Pancreas (tissue), 10 donors: ENCODE measurements at regions not wholly inside any gene's neighbourhood (a gene's known extent, or its start where the extent isn't known, plus 50 kb on each side); places are given as distances from the start of the nearest gene placed in this dataset.

Experiments used
- ATAC-seq, 4 donors: fragments of 200-7000 bp; cut with Tn5 transposase; one replicate each; pipeline versions ENCODE4 v1.8.0 to v1.9.1; 2020; ENCODE audit warnings: mild to moderate bottlenecking in 4 of 4, moderate library complexity in 4 of 4
- DNase-seq, 6 donors: peaks; one replicate each; pipeline ENCODE4 v3.0.0-alpha.2; 2020
- FAIRE-seq: peaks from 2 replicates; lab custom pipeline; 2012; peaks lifted over from hg19 to GRCh38; lab: Jason Lieb, UNC
- H3K27ac ChIP-seq, 4 donors: fragments of 200-600 bp; sonication (generic); 1 replicate in 3 of 4; 2 replicates in 1 of 4; pipeline versions ENCODE4 v1.5.0 to v1.8.0; 2020
- H3K27me3 ChIP-seq, 4 donors: fragments of 200-600 bp; one replicate each; pipeline ENCODE4 v1.8.0; 2021
- H3K36me3 ChIP-seq, 3 donors: fragments of 200-600 bp; sonication (generic) in 1 of 3; one replicate each; pipeline versions ENCODE4 v1.5.0 to v1.8.0; 2020 to 2021
- H3K4me1 ChIP-seq, 3 donors: fragments of 200-600 bp; one replicate each; pipeline ENCODE4 v1.8.0; 2021
- H3K4me3 ChIP-seq, 4 donors: fragments of 200-600 bp; sonication (generic) in 2 of 4; one replicate each; pipeline versions ENCODE4 v1.5.0 to v1.8.0; 2020 to 2021
- H3K9me3 ChIP-seq, 4 donors: fragments of 200-600 bp; one replicate each; pipeline ENCODE4 v1.8.0; 2021
- WGBS, 2 donors: extraction: QIAGEN DNeasy Blood & Tissue Kit; methylation state at CpG; one replicate each; pipeline ENCODE4 v1.1.7; 2013; 5-methylcytosine and 5-hydroxymethylcytosine counted together
- intact Hi-C, 3 donors: fragments of 100-400 bp; cut with DNase I; formaldehyde crosslinking; loops; one replicate each; pipeline versions ENCODE4 v1.11.1 to v1.14.2; 2022
- TF ChIP-seq, protein P1 (sequence below), 4 donors: fragments of 200-600 bp; sonication (generic) in 3 of 4; IDR thresholded peaks; one replicate each; pipeline versions ENCODE4 v1.5.0 to v1.8.0; 2021; ENCODE audit warnings: antibody characterized with exemption in 4 of 4
- donor health status: healthy with polysubstance abuse.
- donor health status: DM: no; HTN: no; CAD: no; lungs with moderate emphysema.
- donor health status: DM: no; HTN: no; CAD: no.
- donor health status: control.
- donor health status: control.
- donor health status: Bipolar disorder and iron deficiency.
- donor health status: DM: yes; HTN: yes; CAD: no.
- donor health status: DM: no; HTN: no; CAD: no.
- donor health status: DM: no; HTN: no; CAD: no.
- donor health status: DM: yes; HTN: yes; CAD: no.

DNA sequence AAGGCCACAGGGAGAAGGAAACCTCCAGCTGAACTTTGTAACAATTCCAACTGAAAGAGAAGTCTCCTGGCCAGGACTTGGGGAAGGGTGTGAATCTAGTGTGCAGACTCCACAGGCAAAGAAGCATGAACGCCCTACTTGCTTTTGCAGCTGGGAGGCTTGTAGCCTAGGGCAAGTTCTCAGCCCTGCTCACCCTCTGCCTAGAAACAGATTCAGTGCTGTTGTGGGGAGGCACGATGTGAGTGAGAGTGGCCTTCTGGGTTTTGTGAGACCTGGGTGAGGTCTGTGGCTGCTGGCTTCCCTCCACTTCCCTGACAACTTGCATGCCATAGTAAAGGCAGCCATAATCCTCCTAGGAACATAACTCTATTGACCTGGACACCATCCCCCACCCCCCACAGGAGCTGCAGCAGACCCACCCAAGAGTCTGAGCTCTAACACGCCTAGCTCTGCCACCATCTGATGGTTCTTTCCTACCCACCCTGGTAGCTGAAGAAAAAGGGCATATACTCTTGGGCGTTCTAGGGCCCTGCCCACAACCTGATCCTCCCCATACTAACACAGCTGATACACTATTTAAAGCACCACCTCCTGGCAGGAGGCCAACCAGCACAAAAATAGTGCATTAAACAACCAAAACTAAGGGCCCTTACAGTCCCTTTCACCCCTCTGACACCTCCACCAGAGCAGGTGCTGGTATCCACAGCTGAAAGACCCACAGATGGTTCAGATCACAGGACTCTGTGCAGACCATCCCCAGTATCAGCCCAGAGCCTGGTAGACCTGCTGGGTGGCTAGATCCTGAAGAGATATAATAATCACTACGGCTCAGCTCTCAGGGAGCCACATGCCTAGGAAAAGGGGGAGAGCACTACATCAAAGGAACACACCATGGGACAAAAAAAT is 426.5 kb downstream of the IGSF11 start:
- no peak for ATAC-seq
- WGBS, 2 donors = 69 to 78% methylated on average over 5 of the region's 5 CpGs
- intact Hi-C loops = no loop called here
- H3K4me1 ChIP-seq = no peaks in the 10 kb centered on the region
- FAIRE-seq = no peak
- H3K27ac ChIP-seq = no peak overlapping the region
- H3K4me3 ChIP-seq = no peak overlapping the region
- TF ChIP-seq, protein P1, sequence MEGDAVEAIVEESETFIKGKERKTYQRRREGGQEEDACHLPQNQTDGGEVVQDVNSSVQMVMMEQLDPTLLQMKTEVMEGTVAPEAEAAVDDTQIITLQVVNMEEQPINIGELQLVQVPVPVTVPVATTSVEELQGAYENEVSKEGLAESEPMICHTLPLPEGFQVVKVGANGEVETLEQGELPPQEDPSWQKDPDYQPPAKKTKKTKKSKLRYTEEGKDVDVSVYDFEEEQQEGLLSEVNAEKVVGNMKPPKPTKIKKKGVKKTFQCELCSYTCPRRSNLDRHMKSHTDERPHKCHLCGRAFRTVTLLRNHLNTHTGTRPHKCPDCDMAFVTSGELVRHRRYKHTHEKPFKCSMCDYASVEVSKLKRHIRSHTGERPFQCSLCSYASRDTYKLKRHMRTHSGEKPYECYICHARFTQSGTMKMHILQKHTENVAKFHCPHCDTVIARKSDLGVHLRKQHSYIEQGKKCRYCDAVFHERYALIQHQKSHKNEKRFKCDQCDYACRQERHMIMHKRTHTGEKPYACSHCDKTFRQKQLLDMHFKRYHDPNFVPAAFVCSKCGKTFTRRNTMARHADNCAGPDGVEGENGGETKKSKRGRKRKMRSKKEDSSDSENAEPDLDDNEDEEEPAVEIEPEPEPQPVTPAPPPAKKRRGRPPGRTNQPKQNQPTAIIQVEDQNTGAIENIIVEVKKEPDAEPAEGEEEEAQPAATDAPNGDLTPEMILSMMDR (IDR thresholded peaks at IDR 0.05) = no peak
- H3K27me3 ChIP-seq = no peaks in the 10 kb centered on the region
- H3K36me3 ChIP-seq = no peaks in the 10 kb centered on the region
- no peak for DNase-seq
- H3K9me3 ChIP-seq = no peaks in the 10 kb centered on the region

DNA sequence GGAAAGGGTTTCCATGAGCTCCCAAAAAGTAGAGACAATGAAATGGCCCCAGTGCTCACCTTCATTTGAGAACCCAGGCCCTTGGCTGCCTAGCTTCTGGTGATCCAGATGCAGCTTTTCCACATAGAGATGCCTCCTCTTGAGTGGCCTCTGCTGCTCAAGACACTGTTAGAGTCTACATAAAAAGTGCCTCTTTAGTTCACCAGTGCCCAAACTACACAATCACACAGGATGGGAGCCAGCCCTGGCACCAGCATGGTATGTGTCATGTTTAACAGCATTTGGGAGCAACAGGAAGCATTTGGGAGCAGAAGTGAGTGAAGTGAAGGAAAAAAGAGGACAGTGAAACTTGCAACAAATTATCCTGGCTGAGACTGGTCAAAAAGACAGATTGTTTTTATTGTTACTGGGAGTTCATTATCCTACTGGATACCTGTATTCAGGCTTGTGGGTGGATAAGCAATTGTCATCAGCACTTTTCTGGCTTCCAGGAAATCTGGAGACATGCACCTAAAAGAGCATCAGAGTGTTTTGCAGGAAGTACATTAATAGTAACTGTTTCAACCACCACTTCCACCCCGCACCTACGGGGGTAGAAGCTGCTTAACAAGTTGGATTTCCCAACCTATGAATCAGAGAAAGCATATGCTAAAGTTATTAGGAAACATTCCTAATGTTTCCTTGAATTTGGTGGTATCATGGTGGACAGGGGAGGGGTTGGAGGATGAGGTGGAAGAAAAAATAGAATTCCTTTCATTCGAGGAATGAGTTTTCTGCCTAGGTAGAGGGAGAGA is 416.2 kb downstream of the IGSF11 start:
- intact Hi-C loops = no loop called here
- Histone ChIP-seq H3K36me3 (no peaks in the 10 kb centered on the region), H3K9me3 (no peaks in the 10 kb centered on the region), H3K27ac (no peak overlapping the region), H3K4me1 (no peaks in the 10 kb centered on the region), H3K27me3 (no peaks in the 10 kb centered on the region), H3K4me3 (no peak overlapping the region)
- DNase-seq (no peak), ATAC-seq (no peak), FAIRE-seq (no peak)
- TF ChIP-seq, protein P1 (IDR thresholded peaks at IDR 0.05) = no peak
- 37 to 41% methylated on average over 3 of the region's 3 CpGs for WGBS, 2 donors

DNA sequence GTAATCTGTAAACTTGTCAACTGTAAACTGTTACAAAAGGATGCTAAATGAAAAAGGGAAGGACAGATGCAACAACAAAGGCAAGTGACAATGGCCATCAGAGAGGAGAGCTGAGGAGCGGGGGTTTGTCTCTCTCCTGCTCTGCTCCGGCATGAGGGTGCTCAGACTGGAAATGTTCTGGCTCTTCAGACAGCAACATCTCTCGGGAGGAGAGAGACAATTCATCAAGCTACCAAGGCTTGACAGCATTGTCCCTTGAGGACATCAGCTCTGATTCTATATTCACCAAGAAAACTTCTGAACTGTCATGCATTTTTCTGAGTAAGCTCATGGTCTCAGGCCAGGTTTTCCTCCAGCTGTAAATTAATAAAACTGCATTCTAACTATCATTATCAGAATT is 408.2 kb downstream of the IGSF11 start:
- Histone ChIP-seq H3K36me3 (no peaks in the 10 kb centered on the region), H3K4me1 (no peaks in the 10 kb centered on the region), H3K4me3 (no peak overlapping the region), H3K27me3 (no peaks in the 10 kb centered on the region), H3K27ac (no peak overlapping the region), H3K9me3 (no peaks in the 10 kb centered on the region)
- DNase-seq (no peak), FAIRE-seq (no peak), ATAC-seq (no peak)
- intact Hi-C loops = no loop called here
- WGBS, 2 donors = 73 to 76% methylated on average over 3 of the region's 3 CpGs
- TF ChIP-seq, protein P1 (IDR thresholded peaks at IDR 0.05) = no peak

DNA sequence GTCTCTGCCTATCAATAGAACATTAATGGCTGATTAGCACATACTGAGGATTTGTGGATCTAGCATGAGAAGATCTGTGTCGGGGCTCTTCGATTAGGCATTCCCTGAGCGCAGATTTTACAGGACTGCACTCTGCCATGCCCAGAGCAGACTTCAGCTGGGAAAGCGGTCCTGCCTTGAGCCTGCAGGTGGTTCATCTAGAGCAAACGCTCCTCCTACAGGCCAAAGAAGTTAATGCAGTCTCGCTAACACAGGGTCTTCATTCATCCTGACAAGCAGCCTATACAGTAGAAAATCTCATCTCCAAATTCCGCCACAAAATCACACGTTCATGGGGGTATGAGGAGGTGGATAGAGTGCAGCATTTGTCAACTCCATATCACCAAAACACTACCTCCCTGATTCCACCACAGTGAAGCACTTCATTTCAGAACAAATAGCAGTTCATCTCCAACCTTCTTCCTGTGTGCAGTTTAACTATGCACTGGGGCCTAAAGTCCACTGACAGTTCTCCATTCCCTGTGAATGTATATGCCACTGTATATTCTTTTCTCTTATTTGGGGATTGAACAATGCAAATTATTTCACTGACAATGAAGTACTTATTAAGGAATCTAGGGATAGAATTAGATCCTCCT is 405.8 kb downstream of the IGSF11 start:
- Histone ChIP-seq H3K36me3 (no peaks in the 10 kb centered on the region), H3K9me3 (no peaks in the 10 kb centered on the region), H3K4me1 (no peaks in the 10 kb centered on the region), H3K4me3 (no peak overlapping the region), H3K27ac (no peak overlapping the region), H3K27me3 (no peaks in the 10 kb centered on the region)
- DNase-seq = peak in 4 of 6 donors; percentile 33 to 65 (median 42)
- TF ChIP-seq, protein P1 (IDR thresholded peaks at IDR 0.05) = peak; percentile 41 to 68 (median 57)
- WGBS, 2 donors = 4 to 5% methylated on average over 8 of the region's 8 CpGs
- peak; percentile 63 to 94 (median 91) for ATAC-seq
- FAIRE-seq = no peak
- intact Hi-C loops = no loop called here
